Transverse colon (tissue), 4 donors: ENCODE measurements at regions not wholly inside any gene's neighbourhood (a gene's known extent, or its start where the extent isn't known, plus 50 kb on each side); places are given as distances from the start of the nearest gene placed in this dataset.

Experiments used
- DNase-seq: peaks from one replicate; pipeline ENCODE4 v3.0.0-alpha.2; 2019
- H3K27ac ChIP-seq, 4 donors: fragments of 200-600 bp; sonication (generic); 2 replicates each; pipeline ENCODE4 v1.5.1; 2016 to 2018; ENCODE audit warnings: inconsistent platforms in 4 of 4
- H3K27me3 ChIP-seq: fragments of 200-600 bp; sonication (generic); 2 replicates; pipeline ENCODE4 v1.5.1; 2017; ENCODE audit warnings: inconsistent platforms
- H3K36me3 ChIP-seq, 4 donors: fragments of 200-600 bp; sonication (generic); 2 replicates each; pipeline ENCODE4 v1.5.1; 2017 to 2019; ENCODE audit warnings: inconsistent platforms in 4 of 4
- H3K4me1 ChIP-seq, 4 donors: fragments of 200-600 bp; sonication (generic); 2 replicates each; pipeline ENCODE4 v1.5.1; 2017 to 2020; ENCODE audit warnings: inconsistent platforms in 4 of 4
- H3K4me3 ChIP-seq, 4 donors: fragments of 200-600 bp; sonication (generic); 1 replicate in 1 of 4; 2 replicates in 3 of 4; pipeline versions ENCODE4 v1.5.1 to v1.6.1; 2017 to 2019; ENCODE audit warnings: inconsistent platforms in 4 of 4
- H3K9me3 ChIP-seq, 2 donors: fragments of 200-600 bp; sonication (generic); 2 replicates each; pipeline ENCODE4 v1.5.1; 2017 to 2019; ENCODE audit warnings: inconsistent platforms in 2 of 2
- CTCF ChIP-seq, 5 experiments: fragments of 200-600 bp in 3 of 5; fragments of 450-650 bp in 2 of 5; sonication (generic) in 3 of 5; IDR thresholded peaks; 1 replicate in 2 of 5; 2 replicates in 3 of 5; pipeline ENCODE4 v1.5.1; 2016 to 2017; ENCODE audit warnings: antibody characterized with exemption in 5 of 5, inconsistent platforms in 3 of 5, mild to moderate bottlenecking in 2 of 5, moderate library complexity in 1 of 5
- EP300 ChIP-seq: sonication (generic); formaldehyde crosslinking; IDR thresholded peaks from one replicate; pipeline ENCODE4 v1.6.1; 2017; ENCODE audit warnings: antibody characterized with exemption, low read depth
- POLR2A ChIP-seq: fragments of 450-650 bp; IDR thresholded peaks from one replicate; pipeline ENCODE4 v1.6.1; 2016; ENCODE audit warnings: antibody characterized with exemption, mild to moderate bottlenecking, moderate library complexity
- POLR2AphosphoS5 ChIP-seq, 3 donors: sonication (generic); formaldehyde crosslinking; IDR thresholded peaks; one replicate each; pipeline ENCODE4 v1.6.1; 2016; ENCODE audit warnings: antibody characterized with exemption in 3 of 3
- whole genome bisulfite sequencing, 2 donors: methylation state at CpG; one replicate each; pipeline ENCODE4 v1.1.5; 2018; ENCODE audit warnings: low coverage in 1 of 2; 5-methylcytosine and 5-hydroxymethylcytosine counted together
- in situ Hi-C, 4 donors: fragments of 200-750 bp; cut with MboI; loops; one replicate each; pipeline versions ENCODE4 v1.15.0 to v1.15.1; 2017; ENCODE audit warnings: low sequenced_read_pairs in 3 of 4, low pct_ligation_motif_present in 1 of 4, low pct_unique_long_range_greater_than_20kb in 1 of 4
- intact Hi-C: fragments of 100-400 bp; cut with DNase I; formaldehyde crosslinking; loops from one replicate; pipeline ENCODE4 v1.15.1; 2023; ENCODE audit warnings: low total_unique reads

GRCh38 chr7:124480036-124480820 lies 285.4 kb downstream of the GPR37 start:
- Histone ChIP-seq H3K4me1 (no peaks in the 10 kb centered on the region), H3K4me3 (no peak overlapping the region), H3K27me3 (no peaks in the 10 kb centered on the region), H3K36me3 (no peaks in the 10 kb centered on the region), H3K9me3 (no peaks in the 10 kb centered on the region), H3K27ac (no peak overlapping the region)
- intact Hi-C loops (no loop called here), in situ Hi-C loops (no loop called here)
- TF ChIP-seq CTCF (IDR thresholded peaks at IDR 0.05) (no peak), POLR2AphosphoS5 (IDR thresholded peaks at IDR 0.05) (no peak), POLR2A (no peak), EP300 (no peak)
- DNase-seq, result no peak
- 86 to 90% methylated on average over 18 to 24 of the region's 24 CpGs for WGBS, 2 donors

GRCh38 chr7:124462249-124462648 lies 303.3 kb downstream of the GPR37 start:
- 56 to 60% methylated on average over 1 of the region's 1 CpG for WGBS, 2 donors
- DNase-seq, result no peak

GRCh38 chr7:124460555-124460954 lies 305.0 kb downstream of the GPR37 start:
- H3K4me3 ChIP-seq, result no peak overlapping the region
- H3K4me1 ChIP-seq, result no peaks in the 10 kb centered on the region
- TF ChIP-seq POLR2A (no peak), EP300 (no peak), CTCF (IDR thresholded peaks at IDR 0.05) (no peak), POLR2AphosphoS5 (IDR thresholded peaks at IDR 0.05) (no peak)
- H3K9me3 ChIP-seq, result no peaks in the 10 kb centered on the region
- no peaks in the 10 kb centered on the region for H3K36me3 ChIP-seq
- intact Hi-C loops, result no loop called here
- H3K27ac ChIP-seq, result no peak overlapping the region
- no peak for DNase-seq
- 57 to 82% methylated on average over 2 of the region's 2 CpGs for WGBS, 2 donors
- H3K27me3 ChIP-seq, result no peaks in the 10 kb centered on the region
- in situ Hi-C loops, result no loop called here

More at GRCh38 chr7:124462249-124462648, 303.3 kb downstream of the GPR37 start:
- Histone ChIP-seq H3K36me3 (no peaks in the 10 kb centered on the region), H3K9me3 (no peaks in the 10 kb centered on the region), H3K27me3 (no peaks in the 10 kb centered on the region), H3K27ac (no peak overlapping the region), H3K4me3 (no peak overlapping the region), H3K4me1 (no peaks in the 10 kb centered on the region)
- no peak for TF ChIP-seq POLR2A
- TF ChIP-seq POLR2AphosphoS5 (IDR thresholded peaks at IDR 0.05), result no peak
- no peak for TF ChIP-seq CTCF (IDR thresholded peaks at IDR 0.05)
- no peak for TF ChIP-seq EP300
- in situ Hi-C loops, result no loop called here
- intact Hi-C loops, result no loop called here

DNA sequence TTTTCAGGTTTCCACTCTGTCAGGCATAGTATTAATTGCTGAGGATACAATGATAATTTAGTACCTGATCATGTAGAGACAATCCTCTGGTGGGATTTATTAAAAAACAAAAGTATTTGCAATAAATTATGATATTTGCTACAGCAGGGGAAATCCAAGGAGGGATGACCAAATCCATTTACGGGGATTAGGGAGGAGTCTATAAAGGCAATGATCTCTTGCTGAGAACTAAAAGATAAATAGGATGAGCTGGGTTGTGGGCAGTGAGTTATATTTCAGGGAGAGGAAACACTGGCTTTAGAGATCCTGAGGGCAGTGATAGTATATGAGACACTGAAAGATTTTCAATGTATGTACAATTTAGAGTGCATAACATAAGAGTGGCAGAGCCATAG lies 305.5 kb downstream of the GPR37 start:
- intact Hi-C loops (no loop called here), in situ Hi-C loops (no loop called here)
- Histone ChIP-seq H3K4me1 (no peaks in the 10 kb centered on the region), H3K27ac (peak overlapping the region in 1 of 4 donors; percentile 4), H3K4me3 (no peak overlapping the region), H3K36me3 (no peaks in the 10 kb centered on the region), H3K27me3 (no peaks in the 10 kb centered on the region), H3K9me3 (no peaks in the 10 kb centered on the region)
- 54 to 89% methylated on average over 1 of the region's 1 CpG for WGBS, 2 donors
- no peak for DNase-seq
- TF ChIP-seq CTCF (IDR thresholded peaks at IDR 0.05) (no peak), POLR2AphosphoS5 (IDR thresholded peaks at IDR 0.05) (no peak), EP300 (no peak), POLR2A (no peak)
